Esophagus (tissue), 2 donors: ENCODE measurements at regions not wholly inside any gene's neighbourhood (a gene's known extent, or its start where the extent isn't known, plus 50 kb on each side); places are given as distances from the start of the nearest gene placed in this dataset.

Source experiments
- H3K27ac ChIP-seq, 2 donors: one replicate each; pipeline ENCODE4 v1.5.1; 2013; ENCODE audit warnings: low read depth in 2 of 2, mild to moderate bottlenecking in 2 of 2, inconsistent platforms in 1 of 2, low read length in 1 of 2, moderate library complexity in 1 of 2
- H3K27me3 ChIP-seq, 2 donors: one replicate each; pipeline ENCODE4 v1.6.1; 2013; ENCODE audit warnings: low read length in 2 of 2, control low read depth in 1 of 2, mild to moderate bottlenecking in 1 of 2; ENCODE audit not compliant: insufficient read depth in 2 of 2, control insufficient read depth in 1 of 2
- H3K36me3 ChIP-seq, 2 donors: one replicate each; pipeline ENCODE4 v1.6.1; 2013; ENCODE audit warnings: low read length in 1 of 2; ENCODE audit not compliant: control insufficient read depth in 2 of 2, insufficient read depth in 2 of 2
- H3K4me1 ChIP-seq, 2 donors: one replicate each; pipeline ENCODE4 v1.6.1; 2013; ENCODE audit warnings: low read length in 1 of 2; ENCODE audit not compliant: control insufficient read depth in 2 of 2, insufficient read depth in 2 of 2
- H3K4me3 ChIP-seq, 2 donors: one replicate each; pipeline ENCODE4 v1.5.1; 2013; ENCODE audit warnings: low read length in 2 of 2, mild to moderate bottlenecking in 2 of 2, low read depth in 1 of 2, moderate library complexity in 1 of 2
- H3K9me3 ChIP-seq, 2 donors: one replicate each; pipeline ENCODE4 v1.6.1; 2013; ENCODE audit warnings: mild to moderate bottlenecking in 2 of 2, low read depth in 1 of 2, low read length in 1 of 2, moderate library complexity in 1 of 2; ENCODE audit not compliant: control insufficient read depth in 2 of 2, insufficient read depth in 1 of 2
- WGBS, 2 donors: extraction: QIAGEN DNeasy Blood & Tissue Kit; methylation state at CpG; one replicate each; pipeline ENCODE4 v1.1.7; 2013; 5-methylcytosine and 5-hydroxymethylcytosine counted together
- donor health status: healthy with polysubstance abuse.
- donor health status: Bipolar disorder and iron deficiency.

GRCh38 chr18:3328532-3328931 is 66.6 kb downstream of the MYL12B start:
- H3K36me3 ChIP-seq: no peaks in the 10 kb centered on the region
- no peaks in the 10 kb centered on the region for H3K9me3 ChIP-seq
- H3K27me3 ChIP-seq: no peaks in the 10 kb centered on the region
- no peak overlapping the region for H3K27ac ChIP-seq
- peaks cover 0 to 2% of the 10 kb centered on the region in 2 donors for H3K4me1 ChIP-seq
- no peak overlapping the region for H3K4me3 ChIP-seq
- 27 to 37% methylated on average over 1 of the region's 1 CpG for WGBS, 2 donors

GRCh38 chr18:3329471-3329870 is 67.5 kb downstream of the MYL12B start:
- Histone ChIP-seq H3K9me3 (no peaks in the 10 kb centered on the region), H3K27me3 (no peaks in the 10 kb centered on the region), H3K36me3 (no peaks in the 10 kb centered on the region), H3K4me3 (no peak overlapping the region), H3K4me1 (peaks cover 0 to 2% of the 10 kb centered on the region in 2 donors), H3K27ac (no peak overlapping the region)
- WGBS, 2 donors: 80 to 85% methylated on average over 5 of the region's 5 CpGs

GRCh38 chr18:3329872-3330271 is 67.9 kb downstream of the MYL12B start:
- no peak overlapping the region for H3K4me3 ChIP-seq
- 92 to 93% methylated on average over 1 of the region's 1 CpG for WGBS, 2 donors

GRCh38 chr18:3330622-3331021 is 68.7 kb downstream of the MYL12B start:
- H3K27me3 ChIP-seq: no peaks in the 10 kb centered on the region
- WGBS, 2 donors: 66 to 68% methylated on average over 12 of the region's 12 CpGs
- H3K9me3 ChIP-seq: no peaks in the 10 kb centered on the region
- H3K36me3 ChIP-seq: no peaks in the 10 kb centered on the region
- H3K27ac ChIP-seq: no peak overlapping the region
- peaks cover 0 to 2% of the 10 kb centered on the region in 2 donors for H3K4me1 ChIP-seq
- no peak overlapping the region for H3K4me3 ChIP-seq

More at GRCh38 chr18:3329872-3330271, 67.9 kb downstream of the MYL12B start:
- no peaks in the 10 kb centered on the region for H3K27me3 ChIP-seq
- peaks cover 0 to 2% of the 10 kb centered on the region in 2 donors for H3K4me1 ChIP-seq
- H3K27ac ChIP-seq: no peak overlapping the region
- no peaks in the 10 kb centered on the region for H3K36me3 ChIP-seq
- H3K9me3 ChIP-seq: no peaks in the 10 kb centered on the region

- Histone ChIP-seq H3K4me1 (peaks cover 0 to 2% of the 10 kb centered on the region in 2 donors), H3K36me3 (no peaks in the 10 kb centered on the region), H3K27ac (no peak overlapping the region), H3K9me3 (no peaks in the 10 kb centered on the region), H3K4me3 (no peak overlapping the region), H3K27me3 (no peaks in the 10 kb centered on the region)
- 87 to 92% methylated on average over 2 of the region's 2 CpGs for WGBS, 2 donors
Observed at GRCh38 chr18:3332376-3332775, 70.4 kb downstream of the MYL12B start.

- WGBS, 2 donors: 80 to 87% methylated on average over 4 of the region's 4 CpGs
- Histone ChIP-seq H3K27ac (no peak overlapping the region), H3K9me3 (no peaks in the 10 kb centered on the region), H3K27me3 (no peaks in the 10 kb centered on the region), H3K4me1 (peaks cover 0 to 2% of the 10 kb centered on the region in 2 donors), H3K4me3 (no peak overlapping the region), H3K36me3 (no peaks in the 10 kb centered on the region)
Observed at GRCh38 chr18:3333056-3333720, 71.3 kb downstream of the MYL12B start.

- H3K27ac ChIP-seq: no peak overlapping the region
- no peaks in the 10 kb centered on the region for H3K36me3 ChIP-seq
- no peak overlapping the region for H3K4me3 ChIP-seq
- WGBS, 2 donors: 83 to 88% methylated on average over 4 of the region's 4 CpGs
- H3K9me3 ChIP-seq: no peaks in the 10 kb centered on the region
- H3K4me1 ChIP-seq: peaks cover 0 to 2% of the 10 kb centered on the region in 2 donors
- no peaks in the 10 kb centered on the region for H3K27me3 ChIP-seq
Observed at GRCh38 chr18:3333721-3334386, 71.9 kb downstream of the MYL12B start.

GRCh38 chr18:3340015-3340681 is 78.2 kb downstream of the MYL12B start:
- Histone ChIP-seq H3K9me3 (no peaks in the 10 kb centered on the region), H3K36me3 (no peaks in the 10 kb centered on the region), H3K4me3 (no peak overlapping the region), H3K27ac (no peak overlapping the region), H3K4me1 (no peaks in the 10 kb centered on the region), H3K27me3 (no peaks in the 10 kb centered on the region)
- 83 to 89% methylated on average over 6 of the region's 6 CpGs for WGBS, 2 donors

GRCh38 chr18:3340682-3341097 is 78.8 kb downstream of the MYL12B start:
- WGBS, 2 donors: 87 to 90% methylated on average over 2 of the region's 2 CpGs

More at GRCh38 chr18:3340682-3341097, 78.8 kb downstream of the MYL12B start:
- no peaks in the 10 kb centered on the region for H3K27me3 ChIP-seq
- H3K4me3 ChIP-seq: no peak overlapping the region
- no peaks in the 10 kb centered on the region for H3K36me3 ChIP-seq
- H3K4me1 ChIP-seq: no peaks in the 10 kb centered on the region
- H3K27ac ChIP-seq: no peak overlapping the region
- no peaks in the 10 kb centered on the region for H3K9me3 ChIP-seq
